ENCODE measurements at regions not wholly inside any gene's neighbourhood (a gene's known extent, or its start where the extent isn't known, plus 50 kb on each side); places are given as distances from the start of the nearest gene placed in this dataset.

DNA sequence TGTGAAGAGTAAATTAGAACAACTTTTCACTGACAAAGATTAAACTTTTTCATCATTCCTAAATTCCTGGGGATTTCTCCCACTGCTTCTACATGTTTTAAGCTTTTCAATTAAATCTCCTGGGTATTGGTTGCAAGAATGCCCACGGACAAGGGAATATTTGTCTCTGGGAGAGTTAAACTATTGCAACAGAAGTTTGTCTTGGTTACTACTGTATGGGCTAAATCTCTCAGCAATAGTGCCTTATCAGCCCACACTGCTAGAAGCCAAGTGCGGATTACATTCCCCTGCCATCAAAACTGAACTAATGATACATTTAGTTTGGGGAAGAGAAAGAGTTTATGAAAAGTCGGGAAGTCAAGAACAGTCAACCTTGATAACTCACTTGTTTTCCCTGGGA is 528.2 kb upstream of the C9orf72 start (continued):
- TF ChIP-seq NRF1 (IDR thresholded peaks at IDR 0.05; ENCODE audit: low read depth, low read length) (no peak), TCF12 (IDR thresholded peaks at IDR 0.05; ENCODE audit: low read depth, low read length) (no peak), SP1 (IDR thresholded peaks at IDR 0.05; ENCODE audit: low read depth, low read length) (no peak), NANOG (IDR thresholded peaks at IDR 0.05; ENCODE audit: insufficient read depth, low read depth, low read length, poor library complexity, severe bottlenecking) (no peak), POLR2A (IDR thresholded peaks at IDR 0.05; ENCODE audit: control extremely low read depth in 1 of 2, low read depth in 2 of 2, low read length in 2 of 2) (no peak), CREB1 (IDR thresholded peaks at IDR 0.05) (no peak)
